ENCODE measurements at regions not wholly inside any gene's neighbourhood (a gene's known extent, or its start where the extent isn't known, plus 50 kb on each side); places are given as distances from the start of the nearest gene placed in this dataset.

- H3K4me1 ChIP-seq (ENCODE audit: control insufficient read depth, insufficient read depth, low read length), result peaks cover 6% of the 10 kb centered on the region
- intact Hi-C loops (cut with micrococcal nuclease; ENCODE audit: unreplicated experiment), result loop anchor here (5.0 kb wide), 1 partner anchor 38 kb away; no protein-coding TSS in a partner anchor
- DNase-seq (ENCODE audit: low read depth, low spot score) (no peak), FAIRE-seq (no peak), ATAC-seq (no peak)
- H3K36me3 ChIP-seq (ENCODE audit: control insufficient read depth in 2 of 2, insufficient read depth in 2 of 2, low read length in 1 of 2), result no peaks in the 10 kb centered on the region
- in situ Hi-C loops (cut with MboI), result no loop called here
- ChIA-PET POLR2A (no interaction called here), CTCF (no interaction called here), SMC1A (ENCODE audit: uncharacterized antibody, unreplicated experiment) (no interaction called here), RAD21 (ENCODE audit: unreplicated experiment) (no interaction called here)
- H3K27me3 ChIP-seq (replicated peaks in 1 of 2; ENCODE audit: control insufficient read depth in 2 of 2, insufficient read depth in 2 of 2, low read length in 1 of 2), result no peaks in the 10 kb centered on the region
- no peaks in the 10 kb centered on the region for H4K20me1 ChIP-seq (ENCODE audit: control insufficient read depth, insufficient read depth)
- no peak overlapping the region for H2AFZ ChIP-seq (ENCODE audit: control insufficient read depth, low read depth, low read length)
- H3K9me3 ChIP-seq (replicated peaks; ENCODE audit: control insufficient read depth, insufficient read depth, low read length), result no peaks in the 10 kb centered on the region
- no peak overlapping the region for H3K4me2 ChIP-seq (ENCODE audit: control insufficient read depth, insufficient read depth)
- H3K79me2 ChIP-seq (ENCODE audit: control insufficient read depth, insufficient read depth, low read length), result no peaks in the 10 kb centered on the region
- no peak overlapping the region for H3K9ac ChIP-seq (ENCODE audit: control insufficient read depth, insufficient read depth, low read length)
- TF ChIP-seq MTA3 (IDR thresholded peaks at IDR 0.05; ENCODE audit: borderline replicate concordance, low read length) (no peak), MEF2B (IDR thresholded peaks at IDR 0.05; ENCODE audit: partially characterized antibody, poor library complexity, severe bottlenecking) (no peak), MTA2 (IDR thresholded peaks at IDR 0.05; ENCODE audit: low read depth) (no peak), WRNIP1 (IDR thresholded peaks at IDR 0.05; ENCODE audit: borderline replicate concordance, low read depth, low read length) (no peak), HDAC2 (IDR thresholded peaks at IDR 0.05) (no peak), ZNF274 (IDR thresholded peaks at IDR 0.05; ENCODE audit: insufficient read depth, insufficient read length) (no peak), ZNF687 (IDR thresholded peaks at IDR 0.05) (no peak)
- H3K4me3 ChIP-seq, result no peak overlapping the region
- BruUV-seq (replicated peaks), result no TSS peak
- H3K27ac ChIP-seq (ENCODE audit: control insufficient read depth, insufficient read depth), result no peak overlapping the region
Measured at GRCh38 chr7:97269741-97270140, 152.2 kb downstream of the SDHAF3 start.

Measured in GM12878 (cell line).